Stomach (tissue), 4 donors: ENCODE measurements at regions not wholly inside any gene's neighbourhood (a gene's known extent, or its start where the extent isn't known, plus 50 kb on each side); places are given as distances from the start of the nearest gene placed in this dataset.

Experiments used
- CTCF ChIP-seq, 7 experiments: fragments of 450-650 bp in 4 of 7; fragments of 200-600 bp in 3 of 7; sonication (generic) in 3 of 7; IDR thresholded peaks; one replicate each; pipeline ENCODE4 v1.5.1; 2016 to 2019; ENCODE audit warnings: antibody characterized with exemption in 7 of 7, control low read depth in 2 of 7, mild to moderate bottlenecking in 1 of 7
- EP300 ChIP-seq: sonication (generic); formaldehyde crosslinking; IDR thresholded peaks from one replicate; pipeline ENCODE4 v1.6.1; 2017; ENCODE audit warnings: antibody characterized with exemption
- POLR2A ChIP-seq, 4 donors: fragments of 450-650 bp; IDR thresholded peaks; one replicate each; pipeline ENCODE4 v1.6.1; 2016; ENCODE audit warnings: antibody characterized with exemption in 4 of 4, control low read depth in 2 of 4, mild to moderate bottlenecking in 1 of 4, moderate library complexity in 1 of 4

- TF ChIP-seq CTCF (IDR thresholded peaks at IDR 0.05), result no peak
- no peak for TF ChIP-seq POLR2A (IDR thresholded peaks at IDR 0.05)
- TF ChIP-seq EP300, result no peak
Measured at GRCh38 chr13:73479856-73480255, 421.1 kb downstream of the KLF5 start.
